Uterus (tissue), 3 donors: ENCODE measurements at regions not wholly inside any gene's neighbourhood (a gene's known extent, or its start where the extent isn't known, plus 50 kb on each side); places are given as distances from the start of the nearest gene placed in this dataset.

Experiments
- DNase-seq, 2 donors: peaks; one replicate each; pipeline ENCODE4 v3.0.0-alpha.2; 2019 to 2020
- H3K27ac ChIP-seq, 2 donors: fragments of 200-600 bp; sonication (generic); 1 replicate in 1 of 2; 2 replicates in 1 of 2; pipeline ENCODE4 v1.5.1; 2016 to 2018
- H3K27me3 ChIP-seq, 2 donors: fragments of 200-600 bp; sonication (generic); one replicate each; pipeline ENCODE4 v1.5.1; 2018 to 2019; ENCODE audit warnings: control low read depth in 1 of 2
- H3K36me3 ChIP-seq, 2 donors: fragments of 200-600 bp; sonication (generic); one replicate each; pipeline ENCODE4 v1.5.1; 2019; ENCODE audit warnings: control low read depth in 1 of 2
- H3K4me1 ChIP-seq, 2 donors: fragments of 200-600 bp; sonication (generic); one replicate each; pipeline ENCODE4 v1.5.1; 2018 to 2019; ENCODE audit warnings: control low read depth in 1 of 2
- H3K4me3 ChIP-seq, 2 donors: fragments of 200-600 bp; sonication (generic); 1 replicate in 1 of 2; 2 replicates in 1 of 2; pipeline ENCODE4 v1.5.1; 2018 to 2019; ENCODE audit warnings: mild to moderate bottlenecking in 1 of 2
- H3K9me3 ChIP-seq, 2 donors: fragments of 200-600 bp; sonication (generic); one replicate each; pipeline ENCODE4 v1.5.1; 2019; ENCODE audit warnings: control low read depth in 1 of 2
- POLR2A ChIP-seq, 2 donors: fragments of 450-650 bp; IDR thresholded peaks; one replicate each; pipeline ENCODE4 v1.6.1; 2016; ENCODE audit warnings: antibody characterized with exemption in 2 of 2, mild to moderate bottlenecking in 1 of 2, moderate library complexity in 1 of 2
- intact Hi-C: fragments of 100-400 bp; cut with DNase I; formaldehyde crosslinking; loops from one replicate; pipeline ENCODE4 v1.15.1; 2023; ENCODE audit warnings: low total_unique reads
- TF ChIP-seq, protein P1 (sequence below), 4 experiments: fragments of 200-600 bp in 2 of 4; fragments of 450-650 bp in 2 of 4; sonication (generic) in 2 of 4; IDR thresholded peaks; one replicate each; pipeline ENCODE4 v1.5.1; 2016 to 2019; ENCODE audit warnings: antibody characterized with exemption in 4 of 4, mild to moderate bottlenecking in 2 of 4, moderate library complexity in 1 of 4
- donor health status: DM: yes; HTN: yes; CAD: no.

DNA sequence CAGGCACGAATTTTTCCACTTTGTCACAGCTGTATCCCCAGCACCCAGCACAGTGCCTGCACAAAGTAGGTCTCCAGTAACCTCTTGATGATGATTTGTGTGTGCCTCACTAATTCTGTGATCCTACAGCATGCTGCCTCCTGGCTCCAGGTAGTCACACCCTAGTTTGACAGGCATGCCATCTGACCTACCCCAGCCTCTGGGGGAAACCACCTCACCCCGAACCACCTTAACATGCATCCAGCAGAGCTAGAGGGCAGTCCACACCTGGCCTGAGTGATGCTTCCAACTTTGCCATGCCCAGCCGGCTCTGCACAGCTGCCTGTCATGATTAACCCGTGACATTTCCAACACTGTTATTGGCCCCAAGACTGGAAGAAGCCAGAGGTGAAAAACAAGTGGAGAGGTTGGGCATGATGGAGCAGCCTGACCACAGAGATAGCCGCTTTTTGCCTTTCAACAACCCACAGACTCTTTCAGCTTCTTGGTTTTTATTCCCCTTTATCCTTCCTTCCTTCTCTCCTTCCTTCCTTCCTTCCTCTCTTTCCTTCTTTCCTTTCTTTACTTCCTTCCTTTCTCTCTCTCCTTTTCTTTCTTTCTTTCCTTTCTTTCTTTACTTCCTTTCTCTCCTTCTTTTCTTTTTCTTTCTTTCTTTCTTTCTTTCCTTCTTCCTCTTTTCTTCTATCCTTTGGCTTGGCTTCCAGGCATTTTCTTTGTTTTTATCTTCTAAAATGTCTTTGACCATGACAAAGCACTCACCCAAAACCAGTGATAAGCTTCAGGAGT is 294.4 kb upstream of the SIX2 start:
- DNase-seq = no peak
- intact Hi-C loops = no loop called here
- H3K9me3 ChIP-seq = no peaks in the 10 kb centered on the region
- H3K36me3 ChIP-seq = no peaks in the 10 kb centered on the region
- H3K27ac ChIP-seq = no peak overlapping the region
- H3K27me3 ChIP-seq = no peaks in the 10 kb centered on the region
- no peak overlapping the region for H3K4me3 ChIP-seq
- no peaks in the 10 kb centered on the region for H3K4me1 ChIP-seq
- TF ChIP-seq POLR2A (IDR thresholded peaks at IDR 0.05) = no peak
- TF ChIP-seq, protein P1, sequence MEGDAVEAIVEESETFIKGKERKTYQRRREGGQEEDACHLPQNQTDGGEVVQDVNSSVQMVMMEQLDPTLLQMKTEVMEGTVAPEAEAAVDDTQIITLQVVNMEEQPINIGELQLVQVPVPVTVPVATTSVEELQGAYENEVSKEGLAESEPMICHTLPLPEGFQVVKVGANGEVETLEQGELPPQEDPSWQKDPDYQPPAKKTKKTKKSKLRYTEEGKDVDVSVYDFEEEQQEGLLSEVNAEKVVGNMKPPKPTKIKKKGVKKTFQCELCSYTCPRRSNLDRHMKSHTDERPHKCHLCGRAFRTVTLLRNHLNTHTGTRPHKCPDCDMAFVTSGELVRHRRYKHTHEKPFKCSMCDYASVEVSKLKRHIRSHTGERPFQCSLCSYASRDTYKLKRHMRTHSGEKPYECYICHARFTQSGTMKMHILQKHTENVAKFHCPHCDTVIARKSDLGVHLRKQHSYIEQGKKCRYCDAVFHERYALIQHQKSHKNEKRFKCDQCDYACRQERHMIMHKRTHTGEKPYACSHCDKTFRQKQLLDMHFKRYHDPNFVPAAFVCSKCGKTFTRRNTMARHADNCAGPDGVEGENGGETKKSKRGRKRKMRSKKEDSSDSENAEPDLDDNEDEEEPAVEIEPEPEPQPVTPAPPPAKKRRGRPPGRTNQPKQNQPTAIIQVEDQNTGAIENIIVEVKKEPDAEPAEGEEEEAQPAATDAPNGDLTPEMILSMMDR (IDR thresholded peaks at IDR 0.05) = no peak

DNA sequence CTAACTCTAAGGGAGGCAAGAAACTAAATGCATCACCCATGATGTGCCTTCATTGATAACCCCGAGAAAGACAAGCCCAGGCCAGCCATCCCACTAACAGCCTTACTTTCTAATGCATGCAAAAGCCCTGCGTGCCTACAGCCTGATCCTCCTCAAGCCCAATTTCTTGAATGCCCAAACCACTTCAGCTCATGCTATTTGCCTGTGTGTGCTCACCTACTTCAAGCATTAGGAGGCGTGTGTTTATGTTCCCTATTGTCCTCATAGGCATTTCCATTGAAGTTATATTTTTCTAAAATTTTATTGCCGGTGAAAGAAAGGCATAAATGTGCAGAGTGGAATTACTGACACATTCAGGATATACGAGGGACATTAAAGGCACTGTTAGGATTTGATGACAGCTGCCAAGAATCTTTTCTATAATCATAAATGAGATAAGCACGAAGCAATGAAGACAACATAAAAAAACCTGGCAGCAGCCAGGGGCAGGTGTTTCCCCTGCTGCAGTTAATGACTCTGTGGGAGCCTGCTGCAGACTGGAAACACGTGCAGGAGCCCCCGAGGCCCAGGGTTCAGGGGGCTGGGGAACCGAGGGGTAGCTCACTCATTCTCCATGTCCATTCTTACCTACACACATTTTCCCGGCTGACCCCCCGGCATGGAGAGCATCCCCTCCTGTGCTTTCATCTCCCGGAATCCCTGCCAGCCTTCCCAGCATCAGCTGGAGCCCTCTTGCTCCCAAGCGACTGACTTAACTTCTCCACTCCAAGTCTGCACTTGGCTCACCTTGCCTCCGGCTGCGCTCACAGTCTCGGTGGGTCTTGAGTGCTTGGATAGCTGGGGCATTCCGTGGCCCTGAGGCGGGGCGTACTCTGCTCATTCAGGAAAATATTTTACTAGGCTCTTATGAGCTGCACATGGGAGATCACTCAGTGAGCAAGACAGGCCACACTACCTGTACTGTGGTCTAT is 292.3 kb upstream of the SIX2 start:
- H3K9me3 ChIP-seq = no peaks in the 10 kb centered on the region

DNA sequence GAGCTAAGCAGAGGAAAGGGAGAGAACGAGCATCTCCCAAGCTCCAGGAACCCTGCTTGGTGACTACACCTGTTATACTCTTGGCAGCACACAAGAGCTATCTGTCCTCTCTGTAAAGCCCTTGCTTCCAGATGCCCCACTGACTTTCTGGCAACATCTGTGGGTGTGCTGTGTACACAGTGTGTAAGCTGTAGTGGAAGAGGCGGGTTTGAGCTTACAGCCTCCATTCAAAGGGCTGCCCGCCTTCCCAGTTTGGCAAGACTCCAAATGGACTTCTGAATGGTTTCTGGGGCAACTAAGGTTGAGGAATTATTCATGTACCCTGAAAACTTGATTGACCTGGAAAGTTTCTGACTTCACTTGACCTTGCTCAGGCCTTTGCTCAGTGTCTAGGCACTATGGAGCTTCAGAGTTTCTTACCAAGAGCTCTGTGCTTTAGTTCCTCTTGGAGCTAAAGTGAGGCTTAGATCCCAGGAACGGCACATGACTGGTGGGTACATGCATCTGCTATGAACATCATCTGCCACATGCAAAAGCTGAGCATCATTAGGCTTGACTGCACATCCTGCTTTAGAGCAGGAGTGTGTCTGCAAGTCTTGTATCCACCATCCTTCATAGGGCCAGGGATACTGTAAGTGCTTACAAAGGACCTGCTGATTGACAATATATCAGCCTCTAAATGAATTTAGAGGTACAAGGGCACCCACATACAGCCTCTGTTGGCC is 290.9 kb upstream of the SIX2 start:
- Histone ChIP-seq H3K27ac (no peak overlapping the region), H3K4me1 (no peaks in the 10 kb centered on the region), H3K9me3 (no peaks in the 10 kb centered on the region), H3K4me3 (no peak overlapping the region), H3K36me3 (no peaks in the 10 kb centered on the region), H3K27me3 (no peaks in the 10 kb centered on the region)
- TF ChIP-seq, protein P1 (IDR thresholded peaks at IDR 0.05) = no peak
- no peak for TF ChIP-seq POLR2A (IDR thresholded peaks at IDR 0.05)
- intact Hi-C loops = no loop called here
- DNase-seq = no peak

More for the DNA sequence above, 292.3 kb upstream of the SIX2 start:
- Histone ChIP-seq H3K36me3 (no peaks in the 10 kb centered on the region), H3K27me3 (no peaks in the 10 kb centered on the region), H3K27ac (no peak overlapping the region), H3K4me1 (no peaks in the 10 kb centered on the region), H3K4me3 (no peak overlapping the region)
- no peak for TF ChIP-seq POLR2A (IDR thresholded peaks at IDR 0.05)
- TF ChIP-seq, protein P1 (IDR thresholded peaks at IDR 0.05) = no peak
- no peak for DNase-seq
- intact Hi-C loops = no loop called here

DNA sequence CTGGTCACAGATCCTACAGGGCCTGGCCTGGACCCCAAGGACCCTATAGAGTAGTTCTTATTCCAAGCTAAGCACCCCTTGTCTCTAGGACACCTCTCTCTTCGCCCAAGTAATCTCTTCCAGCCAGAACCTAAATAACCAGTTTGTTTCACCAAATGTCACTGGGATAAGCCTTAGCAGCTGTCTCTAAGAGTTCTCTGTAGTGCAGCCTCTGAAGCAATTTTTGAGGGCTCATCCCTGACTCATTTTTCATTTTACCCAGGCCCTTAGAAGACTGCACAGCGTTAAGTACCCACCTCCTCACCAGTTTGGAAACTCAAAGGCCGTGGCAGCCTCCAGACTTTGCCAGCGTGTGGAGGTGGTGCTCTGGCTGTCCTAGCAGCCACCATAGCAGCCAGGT is 290.1 kb upstream of the SIX2 start:
- intact Hi-C loops = no loop called here
- Histone ChIP-seq H3K27me3 (no peaks in the 10 kb centered on the region), H3K9me3 (no peaks in the 10 kb centered on the region), H3K27ac (no peak overlapping the region), H3K36me3 (no peaks in the 10 kb centered on the region), H3K4me1 (no peaks in the 10 kb centered on the region), H3K4me3 (no peak overlapping the region)
- DNase-seq = no peak
- TF ChIP-seq, protein P1 (IDR thresholded peaks at IDR 0.05) = no peak
- no peak for TF ChIP-seq POLR2A (IDR thresholded peaks at IDR 0.05)
